Left colon (tissue), 2 donors: ENCODE measurements at regions not wholly inside any gene's neighbourhood (a gene's known extent, or its start where the extent isn't known, plus 50 kb on each side); places are given as distances from the start of the nearest gene placed in this dataset.
"Not testable (repeated sequence)": the region's sequence is repeated elsewhere in the genome, so short reads cannot be mapped to it uniquely, and the experiment has no call there.

Experiments used
- ATAC-seq: fragments of 200-7000 bp; cut with Tn5 transposase; one replicate; pipeline ENCODE4 v1.9.1; 2020; ENCODE audit warnings: mild to moderate bottlenecking, moderate library complexity
- DNase-seq, 2 donors: peaks; one replicate each; pipeline ENCODE4 v3.0.0-alpha.2; 2020
- intact Hi-C, 2 donors: fragments of 100-400 bp; cut with DNase I in 1 of 2; cut with micrococcal nuclease in 1 of 2; formaldehyde crosslinking; loops; one replicate each; pipeline versions ENCODE4 v1.11.2 to v1.14.0; 2022; cut with DNase I, micrococcal nuclease
- donor health status: DM: no; HTN: no; CAD: no.
- donor health status: DM: yes; HTN: yes; CAD: no.

GRCh38 chr21:19400223-19400770, 996.7 kb upstream of the TMPRSS15 start:
- DNase-seq (no peak), ATAC-seq (no peak)
- intact Hi-C loops = no loop called here

- intact Hi-C loops = no loop called here
- ATAC-seq (no peak), DNase-seq (no peak)
Measured at GRCh38 chr21:19402870-19403269, 999.3 kb upstream of the TMPRSS15 start.

- DNase-seq (no peak), ATAC-seq (no peak)
- intact Hi-C loops = no loop called here
Measured at GRCh38 chr21:19405326-19405725, 1001.7 kb upstream of the TMPRSS15 start.

- intact Hi-C loops = no loop called here
- ATAC-seq (no peak), DNase-seq (no peak)
Measured at GRCh38 chr21:19420565-19420964, 1017.0 kb upstream of the TMPRSS15 start.

GRCh38 chr21:19433623-19434022, 1030.0 kb upstream of the TMPRSS15 start:
- DNase-seq = no peak
- intact Hi-C loops = no loop called here
- ATAC-seq = no peak

GRCh38 chr21:19440792-19441655, 1037.4 kb upstream of the TMPRSS15 start:
- intact Hi-C loops = no loop called here
- DNase-seq (no peak), ATAC-seq (no peak)

GRCh38 chr21:19458295-19458694, 1054.7 kb upstream of the TMPRSS15 start:
- ATAC-seq (no peak), DNase-seq (no peak)
- intact Hi-C loops = no loop called here

- intact Hi-C loops = no loop called here
- ATAC-seq (no peak), DNase-seq (no peak)
Measured at GRCh38 chr21:19461481-19462205, 1058.1 kb upstream of the TMPRSS15 start.

- ATAC-seq (no peak), DNase-seq (no peak)
- intact Hi-C loops = no loop called here
Measured at GRCh38 chr21:19463966-19464365, 1060.4 kb upstream of the TMPRSS15 start.

GRCh38 chr21:19468991-19469715, 1065.6 kb upstream of the TMPRSS15 start:
- DNase-seq = no peak
- intact Hi-C loops = no loop called here
- ATAC-seq = no peak

GRCh38 chr21:19475525-19475924, 1071.9 kb upstream of the TMPRSS15 start:
- intact Hi-C loops = no loop called here
- ATAC-seq = no peak
- no peak for DNase-seq

GRCh38 chr21:19489930-19490329, 1086.3 kb upstream of the TMPRSS15 start:
- DNase-seq = no peak
- intact Hi-C loops = no loop called here

GRCh38 chr21:19490481-19490880, 1086.9 kb upstream of the TMPRSS15 start:
- intact Hi-C loops = no loop called here
- ATAC-seq (no peak), DNase-seq (no peak)

More at GRCh38 chr21:19489930-19490329, 1086.3 kb upstream of the TMPRSS15 start:
- ATAC-seq = no peak

- intact Hi-C loops, DNase-seq, ATAC-seq: not testable (repeated sequence)
Measured at GRCh38 chr21:19493437-19494241, 1090.1 kb upstream of the TMPRSS15 start.

- intact Hi-C loops = no loop called here
- ATAC-seq (no peak), DNase-seq (no peak)
Measured at GRCh38 chr21:19501115-19501514, 1097.5 kb upstream of the TMPRSS15 start.

- intact Hi-C loops = no loop called here
- DNase-seq (no peak), ATAC-seq (no peak)
Measured at GRCh38 chr21:19507682-19508260, 1104.2 kb upstream of the TMPRSS15 start.

GRCh38 chr21:19508442-19508841, 1104.9 kb upstream of the TMPRSS15 start:
- DNase-seq = no peak
- intact Hi-C loops = no loop called here
- ATAC-seq = no peak

GRCh38 chr21:19508844-19509243, 1105.3 kb upstream of the TMPRSS15 start:
- intact Hi-C loops = no loop called here
- no peak for DNase-seq
- no peak for ATAC-seq
